ENCODE measurements at regions not wholly inside any gene's neighbourhood (a gene's known extent, or its start where the extent isn't known, plus 50 kb on each side); places are given as distances from the start of the nearest gene placed in this dataset.
"Not testable (repeated sequence)": the region's sequence is repeated elsewhere in the genome, so short reads cannot be mapped to it uniquely, and the experiment has no call there.

DNA sequence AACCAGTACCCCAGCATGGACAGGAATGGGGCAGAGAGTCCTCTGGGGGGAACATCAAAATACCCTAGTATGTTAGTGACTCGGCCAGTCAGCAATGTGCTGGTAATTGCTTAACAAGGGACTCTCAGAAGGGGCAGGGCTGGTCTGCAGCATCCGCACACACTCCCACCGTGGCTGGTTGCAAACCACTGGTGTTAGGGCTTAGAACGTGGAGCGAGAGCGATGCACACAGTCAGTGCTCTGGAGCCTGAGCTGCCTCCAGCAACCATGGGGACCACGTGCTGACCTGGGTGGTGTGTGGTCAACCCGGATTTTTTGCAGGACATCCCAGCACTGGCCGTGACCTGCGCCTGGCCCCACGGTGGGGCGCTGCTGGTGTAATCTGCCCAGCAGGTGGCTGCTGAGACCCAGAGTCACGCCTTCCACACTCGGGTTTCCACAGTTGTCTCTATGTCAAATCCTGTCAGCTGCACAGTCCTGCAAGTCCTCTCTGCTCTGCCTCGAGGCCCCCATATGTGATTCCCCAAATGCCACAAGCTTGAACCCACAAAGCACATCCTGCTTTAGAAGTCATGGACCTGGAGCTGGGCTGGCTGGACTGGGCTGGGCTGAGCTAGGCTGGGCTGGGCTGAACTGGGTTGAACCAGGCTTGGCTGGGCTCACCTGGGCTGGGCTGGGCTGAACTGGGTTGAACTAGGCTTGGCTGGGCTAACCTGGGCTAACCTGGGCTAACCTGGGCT, 50.6 kb upstream of the GPC1 start:
- Histone ChIP-seq H3K4me1 (ENCODE audit: insufficient read depth, low read length) (no peaks in the 10 kb centered on the region; the same call in 1 of the 2 replicates), H3K9ac (ENCODE audit: low read depth, low read length) (no peak overlapping the region), H3K36me3 (ENCODE audit: insufficient read depth, low read length) (no peaks in the 10 kb centered on the region), H3K9me3 (ENCODE audit: control insufficient read depth, insufficient read depth, low read length) (no peaks in the 10 kb centered on the region)

DNA sequence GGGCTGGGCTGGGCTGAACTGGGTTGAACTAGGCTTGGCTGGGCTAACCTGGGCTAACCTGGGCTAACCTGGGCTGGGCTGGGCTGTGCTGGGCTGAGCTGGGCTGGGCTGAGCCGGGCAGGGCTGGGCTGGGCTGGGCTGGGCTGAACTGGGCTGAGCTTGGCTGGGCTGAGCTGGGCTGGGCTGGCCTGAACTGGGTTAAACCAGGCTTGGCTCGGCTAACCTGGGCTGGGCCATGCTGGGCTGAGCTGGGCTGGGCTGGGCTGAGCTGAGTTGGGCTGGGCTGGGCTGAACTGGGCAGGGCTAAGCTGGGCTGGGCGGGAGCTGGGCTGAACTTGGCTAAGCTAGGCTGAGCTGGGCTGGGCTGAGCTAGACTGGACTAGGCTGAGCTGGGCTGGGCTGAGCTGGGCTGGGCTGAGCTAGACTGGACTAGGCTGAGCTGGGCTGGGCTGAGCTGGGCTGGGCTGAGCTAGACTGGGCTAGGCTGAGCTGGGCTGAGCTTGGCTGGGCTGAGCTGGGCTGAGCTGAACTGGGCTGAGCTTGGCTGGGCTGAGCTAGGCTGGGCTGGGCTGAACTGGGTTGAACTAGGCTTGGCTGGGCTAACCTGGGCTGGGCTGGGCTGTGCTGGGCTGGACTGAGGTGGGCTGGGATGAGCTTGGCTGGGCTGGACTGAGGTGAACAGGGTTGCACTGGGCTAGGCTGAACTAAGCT, 49.9 kb upstream of the GPC1 start:
- H3K9ac ChIP-seq (ENCODE audit: low read depth, low read length); H3K9me3 ChIP-seq (ENCODE audit: control insufficient read depth, insufficient read depth, low read length); H3K36me3 ChIP-seq (ENCODE audit: insufficient read depth, low read length); H3K4me1 ChIP-seq (ENCODE audit: insufficient read depth, low read length): not testable (repeated sequence)

Measured in ES-I3 (cell line).